H1 (cell line): ENCODE measurements at regions not wholly inside any gene's neighbourhood (a gene's known extent, or its start where the extent isn't known, plus 50 kb on each side); places are given as distances from the start of the nearest gene placed in this dataset.

Experiments
- CHD2 ChIP-seq: IDR thresholded peaks from 2 replicates; pipeline ENCODE4 v1.6.1; 2012; ENCODE audit warnings: low read length, improper control_type of control experiment
- RBBP5 ChIP-seq: IDR thresholded peaks from 2 replicates; pipeline ENCODE4 v1.7.1; 2012; ENCODE audit warnings: low read depth, mild to moderate bottlenecking, inconsistent platforms, low read length, moderate library complexity, borderline replicate concordance

DNA sequence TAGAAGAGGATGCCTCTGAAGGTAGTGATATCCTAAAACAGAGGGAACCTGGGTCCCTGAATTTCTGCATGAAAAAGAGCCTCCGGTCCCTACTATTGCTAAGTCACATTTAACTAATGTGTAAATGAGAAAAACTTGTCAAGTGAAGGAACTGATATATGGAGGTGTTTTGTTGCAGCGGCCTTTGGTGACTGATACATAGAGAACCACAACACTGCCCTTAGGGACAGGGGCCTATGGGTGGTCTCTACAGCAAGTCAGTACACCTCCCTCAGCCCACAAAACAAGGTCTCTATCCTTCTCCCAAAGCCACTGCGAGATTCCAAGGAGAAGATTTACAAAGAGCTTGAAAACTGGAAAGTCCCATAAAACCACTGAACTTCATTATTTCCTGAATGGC is 275.3 kb downstream of the SOX9 start (continued):
- TF ChIP-seq RBBP5 (no peak), CHD2 (no peak)
